HG03196 (cell line): ENCODE measurements at regions not wholly inside any gene's neighbourhood (a gene's known extent, or its start where the extent isn't known, plus 50 kb on each side); places are given as distances from the start of the nearest gene placed in this dataset.

Source experiments
- ATAC-seq: cut with Tn5 transposase; IDR thresholded peaks from one replicate; pipeline ENCODE4 v1.9.1; 2021; ENCODE audit not compliant: unreplicated experiment

DNA sequence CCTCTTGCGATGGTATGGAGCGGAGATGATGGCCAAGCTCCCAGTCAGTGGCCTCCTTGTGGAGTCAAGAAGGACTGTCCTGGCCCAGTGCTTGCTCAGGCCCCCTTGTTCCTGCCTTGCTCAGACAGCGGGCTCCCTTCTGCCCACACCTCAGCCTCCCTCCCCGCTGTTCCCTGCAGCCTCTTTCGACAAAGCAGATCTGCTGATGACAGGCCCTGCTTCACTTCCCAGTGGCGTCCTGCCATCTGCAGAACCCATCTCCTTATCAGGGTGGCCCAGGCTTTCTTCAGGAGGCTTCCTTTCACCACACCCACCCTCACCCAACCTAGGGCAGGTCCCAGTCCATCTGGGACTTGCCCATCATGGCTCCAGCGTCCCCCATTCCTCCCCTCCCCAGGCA lies 80.0 kb downstream of the CLDN34 start:
- no peak for ATAC-seq

DNA sequence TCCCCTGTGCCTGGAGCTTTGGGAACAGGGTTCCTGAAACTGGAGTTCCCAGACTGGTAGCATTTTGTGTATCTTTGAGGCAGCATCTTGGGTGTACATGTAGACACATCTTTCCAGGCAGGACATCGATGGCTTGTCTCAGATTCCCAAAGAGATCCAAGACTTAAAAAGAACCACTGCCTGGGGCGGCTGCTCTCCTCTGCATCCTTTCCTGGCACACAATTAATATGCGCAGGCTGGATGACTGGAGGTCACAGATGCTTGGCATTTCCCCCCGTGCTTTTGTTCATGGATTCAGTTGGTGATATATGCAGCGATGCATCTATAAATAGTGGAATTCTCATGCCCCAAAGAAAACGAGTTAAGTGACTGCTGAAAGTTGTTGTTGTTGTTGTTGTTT lies 80.5 kb downstream of the CLDN34 start:
- ATAC-seq: no peak

DNA sequence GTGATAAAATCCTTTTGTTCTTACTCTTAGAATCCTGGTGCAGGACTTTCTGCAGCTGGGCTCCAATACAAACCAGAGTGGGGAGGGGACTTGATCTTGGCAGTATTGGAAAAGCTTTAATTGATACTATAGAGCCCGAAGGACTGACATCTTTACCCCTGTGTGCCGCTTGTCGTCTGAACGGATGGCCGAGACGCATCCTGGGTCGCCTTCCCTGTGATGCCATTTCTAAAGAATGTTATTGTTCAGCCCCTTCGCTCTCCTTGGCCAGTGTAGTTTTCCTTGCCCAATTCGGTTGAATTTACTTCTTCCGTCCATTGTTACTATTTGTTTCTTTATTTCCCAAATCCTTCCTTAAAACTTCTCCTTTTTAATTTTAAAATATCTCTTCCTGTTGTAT lies 80.9 kb downstream of the CLDN34 start:
- no peak for ATAC-seq

DNA sequence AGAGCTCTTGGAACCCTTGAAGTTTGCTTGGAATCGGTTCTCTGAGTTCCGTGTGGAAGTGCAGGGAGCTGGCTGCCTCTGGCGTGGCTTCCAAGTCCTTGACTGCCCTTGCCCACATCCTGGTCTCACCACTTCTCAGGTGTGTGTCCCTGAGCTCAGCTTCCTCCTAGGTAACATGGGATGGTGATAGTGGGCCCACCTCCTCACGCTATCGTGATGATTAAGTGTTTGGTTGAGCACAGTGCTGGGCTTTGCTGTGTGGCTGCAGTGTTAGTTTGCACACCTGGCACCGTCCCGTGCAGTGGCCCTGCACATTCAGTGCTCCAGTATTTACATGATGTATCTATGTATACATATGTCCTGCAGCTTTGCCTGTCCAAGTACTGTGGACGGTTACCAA lies 81.5 kb downstream of the CLDN34 start:
- no peak for ATAC-seq

DNA sequence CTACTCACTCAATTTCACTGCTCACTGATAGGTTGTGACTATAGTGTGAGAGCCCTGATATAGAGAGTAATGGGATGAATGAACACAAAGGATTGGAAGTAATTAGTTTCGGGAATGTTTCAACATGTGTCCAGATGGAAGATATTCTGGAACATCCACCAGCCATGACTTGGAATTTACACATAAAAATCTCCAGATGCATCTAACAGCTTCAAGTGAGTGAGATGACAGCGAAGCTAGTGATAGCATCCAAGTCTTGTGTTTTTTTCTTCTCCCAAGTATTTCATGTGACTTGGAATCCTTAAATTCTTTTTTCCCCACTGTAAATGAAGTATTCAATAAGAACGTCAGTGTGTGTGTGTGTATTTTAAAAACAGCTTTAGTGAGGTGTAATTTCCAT lies 82.1 kb downstream of the CLDN34 start:
- ATAC-seq: no peak

DNA sequence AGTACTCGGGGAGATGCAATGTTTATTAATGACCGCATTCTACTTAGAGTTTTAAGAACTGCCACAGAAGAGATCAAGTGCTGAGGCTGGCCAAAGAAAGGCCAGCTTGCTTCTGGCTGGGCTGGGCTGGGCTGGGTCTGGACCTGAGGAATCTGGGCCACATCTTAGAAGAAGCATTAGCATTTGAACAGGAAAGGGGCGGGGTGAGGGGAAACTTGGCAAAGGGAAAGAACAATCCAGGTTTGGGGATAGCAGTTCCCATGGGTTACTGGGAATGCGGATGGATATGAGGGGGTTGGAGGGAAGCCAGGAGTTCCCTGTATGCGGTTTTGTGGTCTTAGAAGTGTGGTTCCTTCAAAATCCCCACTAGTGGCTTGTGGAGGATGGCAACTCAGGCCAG lies 83.3 kb downstream of the CLDN34 start:
- no peak for ATAC-seq

DNA sequence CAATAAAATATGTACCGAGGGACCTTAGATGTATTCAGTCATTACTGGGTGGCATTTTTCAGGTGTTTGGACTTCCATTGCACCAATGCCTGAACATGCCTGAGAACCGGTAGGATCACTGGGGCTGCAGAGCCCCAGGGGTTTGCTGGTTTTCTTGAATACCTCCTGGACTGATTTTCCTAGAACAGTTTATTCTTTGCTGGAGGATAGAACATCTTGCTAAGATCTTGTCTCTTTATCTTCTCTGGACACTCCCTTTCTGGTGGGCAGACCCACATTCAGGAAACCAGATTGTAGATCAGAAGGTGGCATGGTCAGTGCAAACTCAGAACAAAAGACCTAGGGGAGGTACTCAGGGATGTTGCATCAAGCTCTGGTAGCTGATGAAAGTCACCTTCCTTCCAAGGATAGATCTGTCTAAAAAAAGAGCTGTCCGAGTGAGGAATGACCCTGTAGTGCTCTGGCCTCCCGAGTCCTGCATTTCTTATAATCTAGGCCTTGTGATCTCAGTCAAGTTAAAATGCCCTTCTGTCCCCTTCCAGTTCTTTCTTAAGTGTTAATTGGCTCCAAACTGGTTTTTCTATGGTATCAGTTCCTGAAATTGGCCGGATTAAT lies 84.8 kb downstream of the CLDN34 start:
- no peak for ATAC-seq

DNA sequence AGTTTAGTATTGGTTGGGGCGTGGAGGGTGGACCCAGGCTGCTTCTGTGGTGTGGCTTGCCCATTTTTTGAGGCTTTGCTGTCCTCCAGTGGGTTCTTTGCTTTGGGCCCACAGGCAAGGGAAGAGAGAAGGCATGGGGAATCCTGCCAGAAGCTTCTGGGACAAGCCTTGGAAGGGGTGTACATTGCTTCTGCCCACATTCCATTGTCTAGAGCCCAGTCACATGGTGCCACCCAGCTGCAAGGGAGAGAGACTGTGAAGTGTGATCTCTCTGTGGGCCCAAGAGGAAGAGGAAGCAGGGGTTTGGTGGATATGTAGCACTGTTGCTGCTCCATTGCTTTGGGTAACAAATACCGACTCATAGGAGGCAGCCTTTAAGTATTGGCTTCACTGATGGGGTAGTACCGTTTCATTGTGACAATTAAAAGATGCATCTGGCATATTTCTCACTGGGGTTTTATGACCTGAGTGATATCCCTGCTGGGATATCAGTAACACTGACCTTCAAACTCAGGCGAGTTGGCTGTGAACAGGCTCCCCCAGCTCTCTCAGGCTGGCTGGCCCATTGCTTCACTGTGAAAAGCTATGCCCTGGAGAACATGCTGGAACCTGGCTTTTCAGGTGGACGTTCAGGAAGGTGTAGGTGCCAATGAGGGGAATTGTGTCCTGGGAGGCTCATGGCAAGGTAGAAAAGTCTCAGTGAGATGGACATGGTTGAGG lies 85.9 kb downstream of the CLDN34 start:
- ATAC-seq: no peak

DNA sequence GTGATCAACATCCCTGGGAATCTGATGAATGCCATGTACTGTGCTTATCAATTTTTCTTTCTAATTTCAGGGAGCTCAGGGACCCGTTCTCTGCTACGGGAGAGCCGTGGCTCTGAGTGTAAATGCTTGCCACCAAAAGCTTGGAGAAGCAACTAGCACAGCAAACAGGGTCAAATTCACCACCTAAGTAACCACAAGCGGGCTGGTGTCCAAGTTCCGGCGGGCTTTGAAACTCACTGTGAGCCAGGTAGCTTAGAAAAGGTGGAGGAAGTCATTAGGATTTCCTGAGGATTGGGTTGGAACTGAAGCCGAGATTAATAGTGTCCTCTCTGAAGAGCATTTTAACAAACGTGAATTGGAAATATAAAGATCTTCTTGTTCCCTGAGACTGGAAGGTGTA lies 87.2 kb downstream of the CLDN34 start:
- ATAC-seq: no peak

DNA sequence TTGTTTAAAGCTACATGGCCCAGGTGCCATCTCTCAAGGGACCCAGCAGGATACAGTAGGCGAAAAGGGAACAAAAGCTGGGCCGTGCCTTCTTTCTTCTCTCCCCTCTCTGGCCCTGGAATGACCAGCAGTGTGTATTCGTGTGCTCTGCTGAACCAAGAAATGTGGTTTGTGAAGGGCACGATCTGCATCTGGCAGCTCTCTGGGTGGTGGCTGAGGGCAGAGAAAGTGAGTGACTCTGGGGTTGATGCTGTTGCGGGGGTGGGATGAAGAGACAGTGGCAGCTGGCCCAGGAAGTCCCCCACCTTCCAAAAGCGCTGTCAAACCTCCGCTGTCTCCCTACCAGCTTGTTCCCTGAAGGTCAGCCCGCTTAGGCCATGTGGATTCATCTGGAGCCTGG lies 88.3 kb downstream of the CLDN34 start:
- no peak for ATAC-seq

DNA sequence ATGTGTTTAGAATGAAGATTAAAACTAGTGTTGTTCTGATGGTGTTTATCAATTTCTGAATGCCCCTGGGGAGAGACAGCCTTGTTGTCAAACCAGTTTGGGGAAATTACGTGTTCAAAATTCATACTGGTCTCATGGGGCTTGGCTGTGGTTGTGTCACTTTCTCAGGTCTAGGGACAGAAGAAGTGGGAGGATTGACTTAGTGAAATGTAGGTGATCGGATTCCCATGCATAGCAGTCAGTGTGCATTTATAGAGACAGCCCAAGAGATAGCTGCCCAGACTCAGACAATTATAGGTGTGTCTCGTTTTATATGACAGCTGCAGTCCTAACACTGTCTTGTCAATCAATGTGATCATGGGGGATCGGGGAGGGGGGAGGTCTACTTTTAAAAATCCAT lies 94.4 kb upstream of the CLCN4 start:
- no peak for ATAC-seq

DNA sequence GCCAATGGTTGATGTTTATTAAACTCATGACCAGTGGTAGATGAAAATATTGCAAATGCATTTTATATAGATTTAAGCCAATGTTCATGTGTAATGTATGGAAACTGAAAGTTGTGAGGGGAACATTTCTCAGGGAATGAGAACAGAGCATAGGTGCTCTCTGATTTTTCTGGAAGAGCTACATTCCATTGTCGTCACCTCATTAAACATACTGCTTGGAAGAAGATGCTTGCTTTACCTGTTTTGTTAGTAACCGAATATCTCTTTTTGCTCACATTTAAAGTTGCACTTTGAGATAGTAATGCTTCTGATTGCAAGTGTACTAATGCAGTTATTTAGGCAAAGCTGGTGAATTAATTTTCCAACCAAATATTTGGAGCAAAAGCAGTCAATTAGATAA lies 93.8 kb upstream of the CLCN4 start:
- no peak for ATAC-seq

DNA sequence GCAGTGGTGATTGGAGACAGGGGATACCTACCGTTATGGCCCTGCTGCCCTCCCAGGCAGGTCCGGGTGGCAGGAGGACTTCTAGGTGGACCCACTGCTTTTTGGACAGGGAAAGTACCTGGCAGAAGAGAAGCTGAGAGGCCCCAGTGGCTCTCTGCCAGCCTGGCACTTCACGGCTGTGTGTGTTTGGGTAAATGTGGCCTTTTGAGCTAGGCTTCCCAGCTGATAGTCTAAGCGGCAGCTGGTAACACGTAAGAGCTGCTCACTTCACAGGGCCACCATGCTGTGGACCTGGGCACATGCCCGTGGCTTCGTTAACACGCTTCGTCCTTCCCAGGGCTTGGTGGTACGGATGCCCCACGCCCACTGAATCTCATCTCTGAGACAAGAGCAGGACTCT lies 92.0 kb upstream of the CLCN4 start:
- ATAC-seq: no peak

DNA sequence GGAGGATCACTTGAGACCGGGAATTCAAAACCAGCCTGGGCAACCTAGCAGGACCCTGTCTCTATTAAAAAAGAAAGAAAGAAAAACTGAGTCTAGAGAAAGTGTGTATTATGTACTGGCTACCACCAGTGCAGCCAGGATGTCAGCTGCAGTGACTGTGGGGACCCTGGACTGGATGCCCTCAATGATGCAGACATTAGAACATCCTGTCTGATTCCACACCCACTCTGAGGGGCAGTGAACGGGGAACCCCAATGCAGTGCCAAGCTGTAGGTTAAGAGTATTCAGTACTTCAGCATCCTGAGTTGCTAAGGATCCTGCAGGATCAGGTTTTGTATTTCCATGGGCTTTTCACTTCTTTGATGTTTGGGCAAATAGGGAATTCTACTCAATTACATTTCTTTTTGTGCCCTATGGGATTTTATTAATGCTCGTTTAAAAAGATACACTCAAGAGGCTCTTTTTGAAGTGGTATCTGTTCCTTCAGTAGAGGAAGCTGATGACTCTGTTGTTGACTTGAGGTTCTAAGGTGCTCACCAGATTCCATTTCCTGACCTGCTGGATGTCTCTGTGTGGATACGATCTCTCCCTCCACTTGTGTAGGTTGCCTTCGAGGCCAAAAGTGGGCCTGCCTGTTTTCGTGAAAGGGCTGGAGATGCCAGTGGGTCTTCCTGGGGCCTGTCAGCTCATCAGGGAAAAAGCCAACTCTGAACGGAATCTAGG lies 85.9 kb upstream of the CLCN4 start:
- no peak for ATAC-seq

DNA sequence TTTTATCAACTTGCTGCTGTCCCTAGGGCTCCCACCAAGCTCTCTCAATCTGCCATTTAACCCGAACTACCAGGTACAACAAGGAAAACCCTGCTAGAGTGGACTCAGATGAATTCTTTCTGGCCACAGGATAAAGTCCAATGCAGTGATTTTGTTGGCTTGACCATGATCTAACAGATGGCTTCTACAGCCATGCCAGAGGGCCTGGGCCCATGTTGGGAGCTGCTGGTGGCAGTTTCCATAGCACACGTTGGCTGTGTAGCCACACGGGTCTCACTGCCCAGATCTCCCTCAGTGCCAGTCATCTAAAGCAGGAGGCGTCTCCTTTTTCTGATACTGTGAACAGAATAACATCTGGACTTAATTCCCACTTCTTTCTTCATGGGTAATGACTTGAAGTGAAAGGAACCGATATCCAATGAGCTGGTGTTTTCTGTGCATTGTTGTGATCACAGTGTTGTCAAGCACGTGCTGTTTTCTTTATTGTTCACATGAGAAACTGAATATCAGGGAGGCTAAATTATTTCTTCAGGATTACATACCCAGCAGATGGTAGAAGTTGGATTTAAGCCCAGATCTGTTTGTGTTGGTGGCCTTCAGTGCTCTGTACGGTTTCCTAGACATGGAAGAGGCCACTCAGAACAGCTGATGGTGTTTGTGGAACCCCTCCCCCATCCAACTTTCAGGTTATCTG lies 85.2 kb upstream of the CLCN4 start:
- no peak for ATAC-seq

DNA sequence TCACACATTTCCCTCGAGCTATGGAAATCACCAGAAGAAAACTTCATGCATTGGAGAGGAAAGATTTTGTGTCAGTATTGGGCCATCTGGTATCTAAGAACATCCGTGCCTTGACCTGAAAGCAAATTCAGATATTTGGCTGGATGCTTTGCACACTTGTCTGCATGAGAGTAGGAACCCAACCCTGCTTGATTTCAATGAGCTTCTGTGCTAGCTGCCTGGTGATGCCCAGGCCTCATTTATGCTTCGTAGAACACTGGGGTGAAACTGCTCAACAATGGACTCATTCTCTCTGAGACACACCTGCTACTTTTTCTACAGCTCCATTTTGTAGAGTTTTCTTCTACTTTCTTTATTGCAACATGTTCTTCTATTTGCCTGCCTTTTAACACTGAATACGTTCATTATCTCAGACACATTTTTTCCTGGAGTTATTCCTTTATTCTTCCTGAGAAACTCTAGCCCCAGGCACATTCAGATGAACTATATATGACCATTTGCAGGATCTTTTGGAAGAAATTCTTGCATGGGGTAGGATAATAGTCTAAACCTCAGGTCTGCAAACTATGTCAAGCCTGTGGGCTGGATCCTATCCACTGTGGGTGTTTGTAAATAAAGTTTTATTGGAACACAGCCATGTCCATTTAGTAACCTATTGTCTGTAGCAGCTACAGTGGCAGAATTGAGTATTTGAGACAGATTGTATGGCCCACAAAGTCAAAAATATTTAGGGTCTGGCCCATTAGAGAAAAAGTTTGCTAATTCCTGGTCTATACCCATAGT lies 83.8 kb upstream of the CLCN4 start:
- ATAC-seq: no peak

DNA sequence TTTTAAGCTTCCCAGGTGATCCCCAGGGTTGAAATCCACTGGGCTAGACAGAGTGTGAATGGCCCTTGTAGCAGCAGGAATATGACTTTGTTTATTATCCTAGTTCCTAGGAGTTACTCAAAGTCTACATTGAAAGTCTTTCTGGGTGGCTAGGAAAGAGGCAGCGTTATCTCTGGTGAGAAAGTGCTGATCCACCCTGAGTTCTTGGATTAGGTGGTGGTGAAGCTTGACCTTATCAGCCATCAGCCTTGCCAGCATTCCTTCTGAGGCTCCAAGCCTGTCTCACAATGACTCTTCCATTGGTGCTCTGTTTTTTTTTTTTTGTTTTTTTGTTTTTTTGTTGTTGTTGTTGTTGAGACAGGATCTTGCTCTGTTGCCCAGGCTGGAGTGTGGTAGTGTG lies 83.1 kb upstream of the CLCN4 start:
- ATAC-seq: no peak

DNA sequence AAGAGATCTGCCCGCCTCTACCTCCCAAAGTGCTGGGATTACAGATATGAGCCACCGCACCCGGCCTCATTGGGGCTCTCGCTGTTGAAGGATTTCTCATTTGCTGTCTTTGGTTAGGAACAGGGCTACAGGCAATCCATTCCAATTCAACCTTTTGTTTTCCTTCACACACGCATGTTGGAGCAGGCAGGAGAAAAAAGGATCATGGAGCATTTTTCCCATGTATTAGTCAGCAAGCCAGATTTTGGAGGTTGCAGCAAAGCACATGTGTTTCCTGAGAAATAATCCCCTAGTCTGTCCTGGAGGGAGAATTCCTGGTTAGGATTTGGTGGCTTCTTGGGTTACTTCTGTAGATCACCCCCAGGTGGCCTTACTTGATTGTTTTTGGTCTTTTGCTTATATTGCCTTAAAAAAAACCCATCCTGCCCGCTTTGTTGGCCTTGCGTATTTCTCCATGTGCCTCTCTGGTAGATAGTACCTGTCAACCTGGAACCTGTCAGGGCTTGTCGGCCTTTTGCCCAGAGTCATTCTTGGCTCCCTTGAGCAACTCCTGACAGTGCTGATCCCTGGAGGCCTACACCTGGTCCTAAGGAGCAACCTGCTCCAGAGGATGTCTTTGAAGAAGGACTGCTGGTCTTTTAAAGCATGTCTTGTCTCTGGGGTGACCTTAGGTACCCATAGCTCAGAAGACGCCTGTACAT lies 82.4 kb upstream of the CLCN4 start:
- ATAC-seq: no peak

DNA sequence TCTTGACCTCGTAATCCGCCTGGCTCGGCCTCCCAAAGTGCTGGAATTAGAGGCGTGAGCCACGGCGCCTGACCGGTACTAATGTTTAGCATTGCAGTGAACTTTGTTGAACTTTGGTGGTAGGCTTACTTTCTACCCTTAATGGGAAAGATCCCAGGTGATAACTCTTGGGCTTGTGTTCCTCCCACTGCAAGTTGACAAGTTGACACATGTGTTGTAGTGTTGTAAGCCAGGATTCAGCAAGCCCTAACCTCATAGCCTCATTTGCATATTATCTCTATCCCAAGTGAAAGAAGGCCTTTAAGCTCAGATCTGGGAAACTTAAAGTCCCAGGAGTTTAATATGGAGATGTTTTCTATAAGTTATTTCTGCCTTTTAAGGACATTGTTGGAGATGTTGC lies 80.0 kb upstream of the CLCN4 start:
- ATAC-seq: no peak

DNA sequence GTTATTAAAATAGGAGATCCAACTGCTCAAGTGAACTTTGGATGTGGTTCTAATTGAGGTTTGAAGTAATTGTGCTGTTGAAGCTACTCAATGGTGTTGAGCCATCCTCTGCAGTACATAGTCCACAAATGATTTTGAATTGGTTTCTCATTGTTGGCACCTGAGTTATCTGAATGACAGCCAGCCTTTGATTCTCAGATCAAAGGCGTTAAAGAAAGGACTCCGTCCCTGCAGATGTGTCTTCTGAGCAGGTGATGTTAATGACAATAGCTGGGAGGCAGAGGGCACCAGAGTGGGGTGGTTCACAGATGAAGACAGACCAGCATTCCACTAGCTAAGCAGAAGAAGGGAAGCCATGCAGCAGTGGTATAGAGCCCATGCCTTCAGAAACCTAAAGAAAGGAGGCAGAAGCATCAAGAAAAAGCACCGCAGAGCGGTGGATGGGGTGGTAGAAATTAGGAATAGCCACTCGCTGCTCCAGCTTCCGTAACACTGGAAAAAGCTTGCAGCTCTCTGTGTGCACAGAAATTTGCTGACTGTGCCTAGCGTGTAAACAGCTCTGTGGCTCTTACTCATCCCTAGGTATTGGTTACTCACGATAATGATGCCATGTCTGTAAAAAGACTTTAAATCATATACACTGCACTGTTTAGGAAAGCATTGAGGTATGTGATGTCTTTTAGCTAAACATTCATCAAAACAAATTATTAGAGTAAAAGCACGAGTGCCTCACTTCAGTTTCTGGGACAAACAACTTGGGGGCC lies 79.2 kb upstream of the CLCN4 start:
- ATAC-seq: no peak
